ENCODE measurements at regions not wholly inside any gene's neighbourhood (a gene's known extent, or its start where the extent isn't known, plus 50 kb on each side); places are given as distances from the start of the nearest gene placed in this dataset.
"Not testable (repeated sequence)": the region's sequence is repeated elsewhere in the genome, so short reads cannot be mapped to it uniquely, and the experiment has no call there.

DNA sequence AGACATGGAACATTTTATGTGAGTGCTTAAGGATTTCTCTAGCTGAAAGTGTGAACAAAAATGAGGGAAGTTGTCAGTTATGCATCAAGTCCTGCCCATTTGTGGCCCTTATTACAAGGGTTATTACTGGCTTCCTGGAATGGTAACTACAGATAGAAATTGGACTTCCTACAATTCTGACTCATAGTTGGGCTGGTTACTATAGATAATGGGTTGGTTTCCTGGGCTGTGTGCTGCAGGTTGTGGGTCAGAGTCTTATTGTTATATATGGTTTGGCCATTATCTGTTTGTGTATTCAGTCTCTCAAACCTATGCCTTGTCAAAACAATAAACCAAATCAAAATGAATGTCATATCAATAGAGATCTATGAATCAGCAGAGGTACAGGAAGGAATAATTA lies 313.7 kb downstream of the ADAMTS20 start:
- ATAC-seq, result no peak
- no peak for FAIRE-seq
- H3K4me1 ChIP-seq, result no peaks in the 10 kb centered on the region
- intact Hi-C loops (cut with DNase I), result no loop called here
- DNase-seq, result no peak
- TF ChIP-seq, protein P1, sequence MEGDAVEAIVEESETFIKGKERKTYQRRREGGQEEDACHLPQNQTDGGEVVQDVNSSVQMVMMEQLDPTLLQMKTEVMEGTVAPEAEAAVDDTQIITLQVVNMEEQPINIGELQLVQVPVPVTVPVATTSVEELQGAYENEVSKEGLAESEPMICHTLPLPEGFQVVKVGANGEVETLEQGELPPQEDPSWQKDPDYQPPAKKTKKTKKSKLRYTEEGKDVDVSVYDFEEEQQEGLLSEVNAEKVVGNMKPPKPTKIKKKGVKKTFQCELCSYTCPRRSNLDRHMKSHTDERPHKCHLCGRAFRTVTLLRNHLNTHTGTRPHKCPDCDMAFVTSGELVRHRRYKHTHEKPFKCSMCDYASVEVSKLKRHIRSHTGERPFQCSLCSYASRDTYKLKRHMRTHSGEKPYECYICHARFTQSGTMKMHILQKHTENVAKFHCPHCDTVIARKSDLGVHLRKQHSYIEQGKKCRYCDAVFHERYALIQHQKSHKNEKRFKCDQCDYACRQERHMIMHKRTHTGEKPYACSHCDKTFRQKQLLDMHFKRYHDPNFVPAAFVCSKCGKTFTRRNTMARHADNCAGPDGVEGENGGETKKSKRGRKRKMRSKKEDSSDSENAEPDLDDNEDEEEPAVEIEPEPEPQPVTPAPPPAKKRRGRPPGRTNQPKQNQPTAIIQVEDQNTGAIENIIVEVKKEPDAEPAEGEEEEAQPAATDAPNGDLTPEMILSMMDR (IDR thresholded peaks at IDR 0.05), result no peak
- H3K4me3 ChIP-seq, result no peak overlapping the region
- no peak overlapping the region for H3K27ac ChIP-seq
- H3K36me3 ChIP-seq, result no peaks in the 10 kb centered on the region
- no peaks in the 10 kb centered on the region for H3K9me3 ChIP-seq
- no peaks in the 10 kb centered on the region for H3K27me3 ChIP-seq

DNA sequence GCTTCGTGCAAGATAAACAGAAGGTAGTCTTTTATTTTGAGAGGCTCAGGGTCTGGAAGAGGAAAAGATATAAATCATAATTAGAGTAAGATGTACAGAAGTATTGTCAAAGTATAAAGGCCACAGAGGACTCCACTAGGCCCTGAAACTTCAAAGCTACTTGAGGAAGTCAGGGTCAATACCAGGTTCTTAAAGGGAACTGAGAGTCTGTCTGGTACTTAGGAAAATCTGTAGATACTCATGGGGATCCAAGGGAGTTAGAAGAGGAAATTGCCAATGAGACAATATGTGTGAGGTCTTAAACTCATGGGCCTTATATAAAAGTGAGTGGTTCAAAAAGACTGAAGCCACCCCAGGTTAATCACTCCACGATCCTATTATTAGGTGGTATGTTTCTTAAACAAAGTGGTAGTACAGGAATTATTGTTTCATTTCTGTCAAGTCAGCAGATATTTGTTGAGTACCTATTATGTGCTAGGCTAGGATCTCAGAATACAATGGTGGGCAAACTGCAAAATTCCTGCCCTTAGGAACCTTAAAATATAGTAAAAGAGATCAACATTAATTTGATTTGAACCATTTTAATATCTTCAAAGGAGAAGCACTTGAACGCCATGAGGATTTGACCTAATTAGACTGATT lies 314.6 kb downstream of the ADAMTS20 start:
- Histone ChIP-seq H3K9me3 (no peaks in the 10 kb centered on the region), H3K27ac (no peak overlapping the region), H3K36me3 (no peaks in the 10 kb centered on the region), H3K4me3 (no peak overlapping the region), H3K27me3 (no peaks in the 10 kb centered on the region), H3K4me1 (no peaks in the 10 kb centered on the region)
- no peak for ATAC-seq
- intact Hi-C loops (cut with DNase I), result no loop called here
- FAIRE-seq, result no peak
- DNase-seq, result no peak
- TF ChIP-seq, protein P1 (IDR thresholded peaks at IDR 0.05), result no peak
- 87 to 91% methylated on average over 3 of the region's 3 CpGs for whole genome bisulfite sequencing, 2 donors

DNA sequence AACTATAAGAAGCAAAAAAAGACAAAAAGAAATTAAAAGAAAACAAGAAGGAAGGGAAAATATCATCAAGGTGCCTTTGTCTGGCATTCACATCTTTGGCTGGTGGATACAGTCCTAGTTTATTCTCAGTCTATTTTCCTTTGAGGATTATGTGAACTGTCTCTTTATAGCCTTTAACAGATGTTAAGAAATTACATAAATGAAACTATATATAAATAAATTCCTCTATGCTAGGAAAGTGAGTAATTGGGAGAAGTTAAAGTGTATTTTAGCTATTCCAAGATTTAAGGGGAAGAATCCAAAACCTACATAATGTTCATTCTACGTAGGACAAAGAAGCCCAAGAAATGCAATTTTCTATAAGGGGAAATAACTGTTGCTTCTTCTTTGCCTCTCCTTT lies 316.3 kb downstream of the ADAMTS20 start:
- TF ChIP-seq, protein P1 (IDR thresholded peaks at IDR 0.05), result no peak
- WGBS, 2 donors, result 88 to 92% methylated on average over 1 of the region's 1 CpG
- Histone ChIP-seq H3K9me3 (no peaks in the 10 kb centered on the region), H3K27me3 (no peaks in the 10 kb centered on the region), H3K36me3 (no peaks in the 10 kb centered on the region), H3K4me3 (no peak overlapping the region), H3K4me1 (no peaks in the 10 kb centered on the region), H3K27ac (no peak overlapping the region)
- no peak for DNase-seq
- ATAC-seq, result no peak
- intact Hi-C loops (cut with DNase I), result no loop called here
- no peak for FAIRE-seq

DNA sequence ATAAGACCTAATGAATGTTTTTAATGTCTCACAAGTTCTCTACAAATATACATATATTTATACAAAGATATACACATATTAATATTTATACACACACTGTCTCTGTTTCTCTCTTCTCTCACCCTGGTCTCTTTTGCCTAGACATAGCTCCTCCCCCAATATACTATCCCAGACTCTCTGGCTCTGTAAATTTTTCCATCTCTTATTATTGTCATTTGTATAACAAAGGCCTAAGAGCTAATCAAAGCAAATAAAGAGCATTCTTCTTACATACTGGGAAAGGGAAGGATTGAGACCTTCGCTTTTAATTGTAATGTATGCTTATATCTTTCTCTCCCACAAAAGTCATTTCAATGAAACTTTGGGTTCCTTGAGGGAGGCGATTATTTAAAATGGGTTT lies 318.1 kb downstream of the ADAMTS20 start:
- H3K9me3 ChIP-seq, result no peaks in the 10 kb centered on the region
- no peak overlapping the region for H3K4me3 ChIP-seq
- ATAC-seq (no peak), DNase-seq (no peak), FAIRE-seq (no peak)
- no peaks in the 10 kb centered on the region for H3K36me3 ChIP-seq
- intact Hi-C loops (cut with DNase I), result no loop called here
- H3K27ac ChIP-seq, result no peak overlapping the region
- H3K4me1 ChIP-seq, result no peaks in the 10 kb centered on the region
- TF ChIP-seq, protein P1 (IDR thresholded peaks at IDR 0.05), result no peak
- H3K27me3 ChIP-seq, result no peaks in the 10 kb centered on the region
- WGBS, 2 donors, result 80 to 83% methylated on average over 2 of the region's 2 CpGs

DNA sequence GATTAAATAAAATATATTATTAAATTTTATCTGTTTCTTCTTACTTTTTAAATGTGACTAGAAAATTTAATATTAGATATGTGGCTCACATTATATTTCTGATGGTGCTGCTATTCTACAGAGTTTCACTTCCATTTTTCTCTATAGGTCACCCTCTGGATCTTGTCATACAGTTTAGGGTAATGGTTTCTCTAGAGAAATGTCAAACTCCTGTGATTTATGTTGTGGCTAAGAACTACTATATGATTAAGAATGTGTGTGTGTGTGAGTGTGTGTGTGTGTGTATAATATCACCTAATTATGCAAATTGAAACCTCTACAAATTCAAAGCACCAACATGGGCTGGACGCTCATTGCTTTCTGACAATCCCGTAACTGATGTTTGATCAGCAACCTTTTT lies 325.9 kb downstream of the ADAMTS20 start:
- no peak for DNase-seq
- TF ChIP-seq, protein P1 (IDR thresholded peaks at IDR 0.05), result no peak
- no peak overlapping the region for H3K27ac ChIP-seq
- H3K4me3 ChIP-seq, result no peak overlapping the region
- H3K4me1 ChIP-seq, result no peaks in the 10 kb centered on the region
- no peak for ATAC-seq
- H3K36me3 ChIP-seq, result no peaks in the 10 kb centered on the region
- FAIRE-seq, result no peak
- no peaks in the 10 kb centered on the region for H3K27me3 ChIP-seq
- H3K9me3 ChIP-seq, result no peaks in the 10 kb centered on the region
- intact Hi-C loops (cut with DNase I), result no loop called here
- 88 to 91% methylated on average over 2 of the region's 2 CpGs for WGBS, 2 donors

DNA sequence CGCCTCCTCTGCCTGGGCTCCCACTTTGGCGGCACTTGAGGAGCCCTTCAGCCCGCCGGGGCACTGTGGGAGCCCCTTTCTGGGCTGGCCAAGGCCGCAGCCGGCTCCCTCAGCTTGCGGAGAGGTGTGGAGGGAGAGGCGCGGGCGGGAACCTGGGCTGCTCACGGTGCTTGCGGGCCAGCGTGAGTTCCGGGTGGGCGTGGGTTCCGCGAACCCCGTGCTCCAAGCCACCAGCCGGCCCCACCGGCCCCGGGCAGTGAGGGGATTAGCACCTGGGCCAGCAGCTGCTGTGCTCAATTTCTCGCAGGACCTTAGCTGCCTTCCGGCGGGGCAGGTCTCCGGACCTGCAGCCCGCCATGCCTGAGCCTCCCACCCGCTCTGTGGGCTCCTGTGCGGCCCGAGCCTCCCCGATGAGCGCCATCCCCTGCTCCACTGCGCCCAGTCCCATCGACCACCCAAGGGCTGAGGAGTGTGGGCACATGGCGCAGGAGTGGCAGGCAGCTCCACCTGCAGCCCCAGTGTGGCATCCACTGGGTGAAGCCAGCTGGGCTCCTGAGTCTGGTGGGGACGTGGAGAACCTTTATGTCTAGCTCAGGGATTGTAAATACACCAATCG lies 327.7 kb downstream of the ADAMTS20 start:
- H3K4me3 ChIP-seq; H3K36me3 ChIP-seq; ATAC-seq; H3K4me1 ChIP-seq; FAIRE-seq; H3K9me3 ChIP-seq; H3K27ac ChIP-seq; H3K27me3 ChIP-seq; intact Hi-C loops (cut with DNase I): not testable (repeated sequence)
- 87 to 91% methylated on average over 29 to 35 of the region's 36 CpGs for WGBS, 2 donors
- peak in 2 of 6 donors; percentile 12 to 61 for DNase-seq
